ENCODE measurements at regions not wholly inside any gene's neighbourhood (a gene's known extent, or its start where the extent isn't known, plus 50 kb on each side); places are given as distances from the start of the nearest gene placed in this dataset.

DNA sequence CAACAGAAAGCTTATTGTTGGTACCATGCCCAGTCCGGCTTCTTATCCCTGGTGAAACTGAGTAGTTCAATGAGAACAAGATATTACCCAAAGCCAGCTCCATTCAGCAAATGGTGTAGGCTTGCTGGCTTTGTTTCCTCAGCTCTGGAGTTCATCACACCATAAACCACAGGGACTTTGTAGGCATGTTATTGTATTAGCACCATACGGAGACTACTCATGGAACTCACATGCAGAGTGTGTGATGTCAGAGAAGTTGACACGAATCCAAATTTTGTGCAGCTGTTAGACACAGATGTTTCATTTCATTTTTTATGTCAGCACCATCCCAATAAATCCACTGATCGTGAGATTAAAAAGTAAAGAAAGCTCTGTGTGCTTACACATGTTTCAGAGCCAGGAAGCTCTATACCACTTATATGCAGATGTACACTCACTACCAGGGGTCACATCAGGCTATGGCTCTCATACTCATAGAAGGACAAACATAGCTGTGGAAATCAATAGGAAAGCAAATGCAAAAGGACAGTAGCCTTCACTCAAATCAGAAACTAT, 63.4 kb upstream of the LEKR1 start:
- DNase-seq: peak; percentile 55 to 87 (median 87)
- 72 to 80% methylated on average over 4 of the region's 4 CpGs for WGBS, 2 donors

GRCh38 chr3:156763386-156763785, 62.8 kb upstream of the LEKR1 start:
- WGBS, 2 donors: 76 to 82% methylated on average over 2 of the region's 2 CpGs
- ATAC-seq (ENCODE audit: insufficient read depth, low FRiP score): no peak
- Histone ChIP-seq H3K27ac (ENCODE audit: low read depth in 1 of 2, low read length in 1 of 2) (no peak overlapping the region), H3K27me3 (ENCODE audit: control insufficient read depth in 3 of 3, insufficient read depth in 3 of 3, low read length in 2 of 3) (no peaks in the 10 kb centered on the region), H3K9me3 (ENCODE audit: control insufficient read depth in 4 of 4, insufficient read depth in 3 of 4, low read length in 3 of 4) (no peaks in the 10 kb centered on the region), H3K9ac (ENCODE audit: insufficient read depth in 1 of 2, low read length in 2 of 2) (no peak overlapping the region), H3K4me1 (ENCODE audit: control insufficient read depth in 5 of 5, insufficient read depth in 5 of 5, low read length in 5 of 5) (peaks cover 0 to 21% (median 0%) of the 10 kb centered on the region in 5 donors), H3K36me3 (ENCODE audit: control insufficient read depth in 4 of 4, insufficient read depth in 4 of 4, low read length in 4 of 4) (no peaks in the 10 kb centered on the region), H3K4me3 (no peak overlapping the region)
- TF ChIP-seq, protein P1, sequence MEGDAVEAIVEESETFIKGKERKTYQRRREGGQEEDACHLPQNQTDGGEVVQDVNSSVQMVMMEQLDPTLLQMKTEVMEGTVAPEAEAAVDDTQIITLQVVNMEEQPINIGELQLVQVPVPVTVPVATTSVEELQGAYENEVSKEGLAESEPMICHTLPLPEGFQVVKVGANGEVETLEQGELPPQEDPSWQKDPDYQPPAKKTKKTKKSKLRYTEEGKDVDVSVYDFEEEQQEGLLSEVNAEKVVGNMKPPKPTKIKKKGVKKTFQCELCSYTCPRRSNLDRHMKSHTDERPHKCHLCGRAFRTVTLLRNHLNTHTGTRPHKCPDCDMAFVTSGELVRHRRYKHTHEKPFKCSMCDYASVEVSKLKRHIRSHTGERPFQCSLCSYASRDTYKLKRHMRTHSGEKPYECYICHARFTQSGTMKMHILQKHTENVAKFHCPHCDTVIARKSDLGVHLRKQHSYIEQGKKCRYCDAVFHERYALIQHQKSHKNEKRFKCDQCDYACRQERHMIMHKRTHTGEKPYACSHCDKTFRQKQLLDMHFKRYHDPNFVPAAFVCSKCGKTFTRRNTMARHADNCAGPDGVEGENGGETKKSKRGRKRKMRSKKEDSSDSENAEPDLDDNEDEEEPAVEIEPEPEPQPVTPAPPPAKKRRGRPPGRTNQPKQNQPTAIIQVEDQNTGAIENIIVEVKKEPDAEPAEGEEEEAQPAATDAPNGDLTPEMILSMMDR (IDR thresholded peaks at IDR 0.05; ENCODE audit: control extremely low read depth, extremely low read depth): no peak
- no peak for DNase-seq

More for the DNA sequence above, 63.4 kb upstream of the LEKR1 start:
- Histone ChIP-seq H3K9ac (ENCODE audit: insufficient read depth in 1 of 2, low read length in 2 of 2) (no peak overlapping the region), H3K4me1 (ENCODE audit: control insufficient read depth in 5 of 5, insufficient read depth in 5 of 5, low read length in 5 of 5) (peaks cover 0 to 21% (median 0%) of the 10 kb centered on the region in 5 donors), H3K36me3 (ENCODE audit: control insufficient read depth in 4 of 4, insufficient read depth in 4 of 4, low read length in 4 of 4) (no peaks in the 10 kb centered on the region), H3K9me3 (ENCODE audit: control insufficient read depth in 4 of 4, insufficient read depth in 3 of 4, low read length in 3 of 4) (no peaks in the 10 kb centered on the region), H3K4me3 (no peak overlapping the region), H3K27ac (ENCODE audit: low read depth in 1 of 2, low read length in 1 of 2) (no peak overlapping the region), H3K27me3 (ENCODE audit: control insufficient read depth in 3 of 3, insufficient read depth in 3 of 3, low read length in 2 of 3) (no peaks in the 10 kb centered on the region)
- ATAC-seq (ENCODE audit: insufficient read depth, low FRiP score): no peak
- TF ChIP-seq, protein P1 (IDR thresholded peaks at IDR 0.05; ENCODE audit: control extremely low read depth, extremely low read depth): no peak

DNA sequence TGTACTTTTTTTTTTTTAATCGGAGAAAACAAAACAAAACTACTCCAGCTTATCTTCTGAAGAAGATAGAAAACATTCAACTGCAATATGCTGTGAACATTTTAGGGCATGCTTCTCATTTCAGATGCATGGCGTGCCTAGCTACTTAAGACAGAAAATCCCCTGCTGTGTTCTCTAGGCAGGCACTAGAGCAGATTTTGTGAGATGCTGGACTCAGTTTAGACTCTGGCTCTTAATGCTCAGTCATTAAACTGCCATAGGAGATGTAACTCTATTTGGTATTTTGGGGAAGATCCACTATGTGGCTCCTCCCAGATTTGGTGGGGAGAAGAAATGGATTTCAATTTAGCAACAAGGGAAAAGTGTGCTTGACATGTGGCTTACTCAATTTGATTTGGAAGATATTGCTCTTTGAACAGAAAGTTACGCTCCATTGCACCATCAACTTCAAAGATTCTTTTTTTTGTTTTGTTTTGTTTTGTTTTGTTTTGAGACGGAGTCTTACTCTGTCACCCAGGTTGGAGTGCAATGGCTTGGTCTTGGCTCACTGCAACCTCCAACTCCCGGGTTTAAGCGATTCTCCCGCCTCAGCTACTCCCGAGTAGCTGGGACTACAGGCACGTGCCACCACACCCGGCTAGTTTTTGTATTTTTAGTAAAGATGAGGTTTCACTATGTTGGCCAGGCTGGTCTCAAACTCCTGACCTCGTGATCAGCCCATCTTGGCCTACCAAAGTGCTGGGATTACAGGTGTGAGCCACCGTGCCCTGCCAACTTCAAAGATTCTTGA, 62.0 kb upstream of the LEKR1 start:
- ATAC-seq (ENCODE audit: insufficient read depth, low FRiP score) (no peak), DNase-seq (no peak)
- no peak overlapping the region for H3K27ac ChIP-seq (ENCODE audit: low read depth in 1 of 2, low read length in 1 of 2)
- peaks cover 0 to 21% (median 0%) of the 10 kb centered on the region in 5 donors for H3K4me1 ChIP-seq (ENCODE audit: control insufficient read depth in 5 of 5, insufficient read depth in 5 of 5, low read length in 5 of 5)
- H3K27me3 ChIP-seq (ENCODE audit: control insufficient read depth in 3 of 3, insufficient read depth in 3 of 3, low read length in 2 of 3): no peaks in the 10 kb centered on the region
- no peak overlapping the region for H3K4me3 ChIP-seq
- H3K36me3 ChIP-seq (ENCODE audit: control insufficient read depth in 4 of 4, insufficient read depth in 4 of 4, low read length in 4 of 4): no peaks in the 10 kb centered on the region
- 90 to 91% methylated on average over 12 of the region's 12 CpGs for WGBS, 2 donors
- no peaks in the 10 kb centered on the region for H3K9me3 ChIP-seq (ENCODE audit: control insufficient read depth in 4 of 4, insufficient read depth in 3 of 4, low read length in 3 of 4)
- TF ChIP-seq, protein P1 (IDR thresholded peaks at IDR 0.05; ENCODE audit: control extremely low read depth, extremely low read depth): no peak
- no peak overlapping the region for H3K9ac ChIP-seq (ENCODE audit: insufficient read depth in 1 of 2, low read length in 2 of 2)

All from lung (tissue), 11 donors.